GM12801 (cell line): ENCODE measurements at regions not wholly inside any gene's neighbourhood (a gene's known extent, or its start where the extent isn't known, plus 50 kb on each side); places are given as distances from the start of the nearest gene placed in this dataset.

Experiments
- TF ChIP-seq, protein P1 (sequence below): IDR thresholded peaks from one replicate; pipeline ENCODE4 v1.5.1; 2011; ENCODE audit warnings: control low read depth; ENCODE audit not compliant: insufficient read length; ENCODE audit errors: extremely low read depth

DNA sequence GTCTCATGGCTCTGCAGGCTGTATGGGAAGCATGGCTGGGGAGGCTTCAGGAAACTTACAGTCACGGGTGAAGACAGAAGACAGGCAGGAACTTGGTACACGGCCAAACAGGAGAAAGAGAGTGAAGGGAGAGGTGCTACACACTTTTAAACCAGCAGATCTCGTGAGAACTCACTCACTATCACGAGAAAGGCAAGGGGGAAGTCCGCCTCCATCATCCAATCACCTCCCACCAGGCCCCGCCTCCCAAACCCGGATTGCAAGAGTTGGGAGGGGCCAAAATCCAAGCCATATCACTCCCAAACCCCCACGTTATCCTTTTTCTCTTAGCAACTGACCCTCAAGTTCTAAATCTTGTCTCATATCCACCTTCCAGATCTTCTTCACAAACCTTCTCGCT lies 1710.5 kb upstream of the TENM3 start:
- TF ChIP-seq, protein P1, sequence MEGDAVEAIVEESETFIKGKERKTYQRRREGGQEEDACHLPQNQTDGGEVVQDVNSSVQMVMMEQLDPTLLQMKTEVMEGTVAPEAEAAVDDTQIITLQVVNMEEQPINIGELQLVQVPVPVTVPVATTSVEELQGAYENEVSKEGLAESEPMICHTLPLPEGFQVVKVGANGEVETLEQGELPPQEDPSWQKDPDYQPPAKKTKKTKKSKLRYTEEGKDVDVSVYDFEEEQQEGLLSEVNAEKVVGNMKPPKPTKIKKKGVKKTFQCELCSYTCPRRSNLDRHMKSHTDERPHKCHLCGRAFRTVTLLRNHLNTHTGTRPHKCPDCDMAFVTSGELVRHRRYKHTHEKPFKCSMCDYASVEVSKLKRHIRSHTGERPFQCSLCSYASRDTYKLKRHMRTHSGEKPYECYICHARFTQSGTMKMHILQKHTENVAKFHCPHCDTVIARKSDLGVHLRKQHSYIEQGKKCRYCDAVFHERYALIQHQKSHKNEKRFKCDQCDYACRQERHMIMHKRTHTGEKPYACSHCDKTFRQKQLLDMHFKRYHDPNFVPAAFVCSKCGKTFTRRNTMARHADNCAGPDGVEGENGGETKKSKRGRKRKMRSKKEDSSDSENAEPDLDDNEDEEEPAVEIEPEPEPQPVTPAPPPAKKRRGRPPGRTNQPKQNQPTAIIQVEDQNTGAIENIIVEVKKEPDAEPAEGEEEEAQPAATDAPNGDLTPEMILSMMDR: no peak

DNA sequence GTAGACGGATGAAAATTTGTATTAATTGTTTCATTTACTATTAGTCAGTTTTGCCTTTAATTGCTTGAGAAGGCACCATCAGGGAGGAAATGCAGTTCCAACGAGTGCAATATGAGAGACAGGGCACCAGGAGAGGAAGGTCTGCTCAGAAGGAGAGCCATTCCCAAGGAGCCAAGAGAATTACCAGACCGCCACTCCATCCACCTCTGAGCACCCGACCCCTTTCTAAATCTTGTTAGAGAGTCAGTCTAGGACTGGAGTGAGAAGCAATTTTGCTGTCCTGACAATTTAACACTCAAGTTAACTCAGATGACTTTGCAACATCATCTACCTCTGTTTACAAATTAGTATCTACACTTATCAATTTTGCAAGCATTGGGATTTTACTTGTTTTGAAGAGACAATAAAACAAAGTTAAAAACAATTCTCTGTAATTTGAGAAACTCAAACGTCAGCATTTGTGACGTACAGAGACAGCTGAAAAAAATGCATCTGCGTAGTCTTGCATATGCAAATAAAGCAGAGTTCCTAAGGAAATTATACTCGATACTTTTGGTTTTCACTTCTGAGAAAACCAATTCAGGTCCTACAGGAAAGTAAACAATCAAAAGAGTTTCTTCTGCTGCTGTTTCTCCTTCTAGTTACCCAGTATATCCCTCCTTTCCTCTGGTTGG lies 1704.7 kb upstream of the TENM3 start:
- TF ChIP-seq, protein P1: no peak

DNA sequence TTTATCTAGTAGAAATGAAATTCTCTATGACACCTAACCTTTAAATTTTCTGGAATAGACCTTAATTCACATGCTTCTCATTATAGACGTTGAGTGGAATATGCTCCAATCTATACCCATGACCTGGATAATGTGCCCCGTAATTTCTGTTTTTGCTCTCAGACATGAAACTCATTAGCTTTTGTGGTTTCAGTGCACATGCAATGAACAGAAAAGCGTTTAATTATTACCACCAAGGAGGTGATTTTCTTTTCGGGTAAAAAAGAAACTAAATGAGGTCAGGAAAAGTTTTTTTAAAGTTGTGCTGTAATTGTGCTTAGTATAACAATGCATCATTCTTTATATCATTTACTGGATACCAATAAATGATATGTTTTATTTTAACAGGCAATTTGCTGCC lies 1703.9 kb upstream of the TENM3 start:
- TF ChIP-seq, protein P1: no peak

DNA sequence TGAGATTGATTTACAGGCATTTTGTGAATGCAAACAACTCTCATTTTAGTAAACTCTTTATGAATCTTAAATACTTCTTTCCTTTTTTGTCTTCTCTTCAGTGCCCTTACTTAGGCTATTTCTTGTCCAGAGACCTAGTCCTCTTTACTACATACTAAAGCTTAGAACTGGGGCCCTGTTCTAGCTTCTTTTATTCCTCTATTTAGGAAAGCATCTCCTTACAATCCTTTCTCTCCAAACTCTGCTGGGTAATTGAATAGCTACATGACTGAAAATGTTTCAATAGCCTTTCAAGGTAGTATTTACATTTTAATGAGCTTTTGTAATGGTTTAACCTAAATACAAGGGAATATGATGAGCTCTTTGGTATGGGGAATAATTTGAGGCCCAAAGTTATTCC lies 1701.5 kb upstream of the TENM3 start:
- TF ChIP-seq, protein P1: no peak

DNA sequence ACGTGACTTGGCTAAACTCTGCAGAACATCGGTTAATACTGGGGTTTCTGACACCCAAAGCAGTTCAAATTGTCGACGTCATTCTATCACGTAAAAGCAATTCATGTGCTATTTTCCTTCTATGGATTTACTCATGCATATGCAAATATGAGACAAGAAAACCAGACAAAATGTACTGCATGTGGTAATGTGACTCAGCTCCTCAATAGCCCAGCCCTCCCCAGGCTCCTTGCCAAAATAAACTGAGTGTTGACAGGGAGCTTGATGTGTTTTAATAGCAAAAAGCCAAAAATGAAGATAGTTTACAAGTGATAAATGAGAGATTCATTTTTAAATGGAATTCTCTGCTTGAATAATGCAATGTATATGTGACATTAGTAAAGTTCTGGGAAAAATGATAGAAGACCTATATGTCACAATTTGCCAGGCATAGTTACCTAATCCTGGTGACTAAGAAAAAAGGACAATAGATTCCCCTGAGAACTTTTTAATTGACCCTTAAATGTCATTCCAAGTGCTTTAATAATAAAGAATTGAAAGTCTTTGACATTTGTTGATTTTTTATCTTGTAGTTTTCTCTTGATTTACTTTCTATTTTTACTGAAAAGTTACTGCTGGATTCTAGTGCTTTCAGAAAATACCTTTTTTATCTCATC lies 1700.6 kb upstream of the TENM3 start:
- TF ChIP-seq, protein P1: no peak

DNA sequence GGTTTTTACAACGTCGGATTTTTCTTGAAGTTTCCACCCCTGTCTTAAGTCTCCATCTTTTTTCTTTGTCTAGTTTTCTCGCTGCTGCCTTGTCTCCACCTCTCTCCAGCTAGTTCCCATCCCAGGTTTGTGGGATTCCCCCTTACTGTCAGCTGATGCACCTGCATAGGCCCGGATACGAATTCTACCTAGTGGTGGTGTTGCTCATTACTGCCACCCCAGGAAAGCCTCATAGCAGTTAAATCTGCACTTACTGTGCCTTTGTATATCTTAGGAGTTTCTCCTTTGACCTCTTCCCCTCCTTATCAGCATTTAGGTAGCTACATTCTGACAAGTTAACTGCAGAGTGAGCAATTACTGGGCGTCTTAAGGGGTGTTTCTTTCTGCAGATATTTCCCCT lies 1693.1 kb upstream of the TENM3 start:
- TF ChIP-seq, protein P1: no peak

DNA sequence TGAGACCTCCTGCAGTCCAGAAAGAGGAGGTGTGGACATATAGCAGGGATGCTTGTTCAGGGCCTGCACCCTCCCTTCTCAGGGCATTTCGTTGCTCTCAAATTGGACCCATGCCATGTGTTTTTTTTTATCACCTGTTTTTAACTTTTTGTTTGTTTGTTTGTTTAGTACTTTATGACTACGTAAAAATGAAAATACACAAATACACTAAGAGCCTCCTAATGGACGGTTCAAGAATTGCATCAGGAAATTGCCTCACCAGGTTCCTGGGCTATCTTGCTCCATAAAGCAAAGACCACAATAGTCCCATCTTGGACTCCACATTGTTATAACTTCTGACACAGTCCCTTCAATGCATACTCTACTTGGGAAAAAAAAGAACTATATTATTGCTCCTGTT lies 1685.9 kb upstream of the TENM3 start:
- TF ChIP-seq, protein P1: no peak
